HepG2 (cell line): ENCODE measurements at regions not wholly inside any gene's neighbourhood (a gene's known extent, or its start where the extent isn't known, plus 50 kb on each side); places are given as distances from the start of the nearest gene placed in this dataset.

Experiments
- ATAC-seq: fragments of 200-7000 bp; cut with Tn5 transposase; 3 replicates; pipeline ENCODE4 v1.9.1; 2020; ENCODE audit warnings: mild to moderate bottlenecking, moderate library complexity
- BruUV-seq: library from RNA; stranded (reverse); fragments of 400-500 nt; replicated peaks from 2 replicates; lab custom pipeline; 2021; lab: Mats Ljungman, UMichigan
- CTCF ChIA-PET: fragments of 300-600 bp; formaldehyde crosslinking; extraction: SDS; loops from one replicate; lab custom pipeline; 2021; ENCODE audit warnings: low total read pairs, inconsistent platforms, low intra/inter-chr PET ratio; lab: Yijun Ruan, JAX
- POLR2A ChIA-PET: fragments of 350-600 bp; sonication (Branson Sonifier 250); formaldehyde crosslinking; loops from one replicate; lab custom pipeline; 2020; ENCODE audit warnings: antibody characterized with exemption, inconsistent platforms; lab: Yijun Ruan, JAX
- DNase-seq: peaks from one replicate; pipeline ENCODE4 v3.0.0-alpha.2; 2015; ENCODE audit warnings: low spot score
- FAIRE-seq: peaks from 3 replicates; lab custom pipeline; 2011; peaks lifted over from hg19 to GRCh38; lab: Jason Lieb, UNC
- H2AFZ ChIP-seq: one replicate; pipeline ENCODE4 v1.6.1; 2011; ENCODE audit warnings: low read length, inconsistent platforms
- H3K27ac ChIP-seq: fragments of 300-600 bp; 3 replicates; pipeline ENCODE4 v1.8.0; 2011; ENCODE audit warnings: mixed run types, mild to moderate bottlenecking, mixed read lengths, low read length, inconsistent platforms; ENCODE audit not compliant: insufficient read depth; ENCODE audit errors: extremely low read length
- H3K27me3 ChIP-seq, 2 experiments: fragments of 200-600 bp in 1 of 2; 2 replicates in 1 of 2; 3 replicates in 1 of 2; pipeline versions ENCODE4 v1.6.0 to v1.8.0; 2011; ENCODE audit warnings: low read length in 2 of 2, mild to moderate bottlenecking in 2 of 2, moderate library complexity in 2 of 2, inconsistent platforms in 1 of 2; ENCODE audit not compliant: insufficient read depth in 2 of 2, control insufficient read depth in 1 of 2
- H3K36me3 ChIP-seq, 2 experiments: fragments of 200-600 bp in 1 of 2; replicated peaks in 1 of 2; 2 replicates in 1 of 2; 3 replicates in 1 of 2; pipeline versions ENCODE4 v1.5.1 to v1.8.0; 2011; ENCODE audit warnings: low read length in 2 of 2, inconsistent platforms in 1 of 2; ENCODE audit not compliant: insufficient read depth in 2 of 2, control insufficient read depth in 1 of 2
- H3K4me1 ChIP-seq: 2 replicates; pipeline ENCODE4 v1.5.1; 2012; ENCODE audit warnings: low read length, inconsistent platforms; ENCODE audit not compliant: insufficient read depth
- H3K4me2 ChIP-seq: 2 replicates; pipeline ENCODE4 v1.6.0; 2011; ENCODE audit warnings: low read depth, low read length, inconsistent platforms
- H3K4me3 ChIP-seq, 3 experiments: fragments of 200-600 bp in 1 of 3; sonication (generic), shearing (Covaris generic) in 1 of 3; replicated peaks in 1 of 3; 2 replicates each; pipeline ENCODE4 v1.5.1; 2011 to 2016; ENCODE audit warnings: low read length in 3 of 3, inconsistent platforms in 2 of 3, low read depth in 2 of 3, mild to moderate bottlenecking in 2 of 3, control low read depth in 1 of 3, mixed read lengths in 1 of 3; ENCODE audit not compliant: insufficient read depth in 1 of 3
- H3K79me2 ChIP-seq: one replicate; pipeline ENCODE4 v1.6.1; 2011; ENCODE audit warnings: low read length, inconsistent platforms; ENCODE audit not compliant: insufficient read depth
- H3K9ac ChIP-seq: 2 replicates; pipeline ENCODE4 v1.6.0; 2011; ENCODE audit warnings: mild to moderate bottlenecking, low read depth, low read length, inconsistent platforms; ENCODE audit not compliant: insufficient read depth
- H3K9me3 ChIP-seq: 2 replicates; pipeline ENCODE4 v1.5.1; 2012; ENCODE audit warnings: mild to moderate bottlenecking, low read length
- H4K20me1 ChIP-seq: 2 replicates; pipeline ENCODE4 v1.6.0; 2011; ENCODE audit warnings: inconsistent platforms, mild to moderate bottlenecking, low read length, moderate library complexity; ENCODE audit not compliant: insufficient read depth
- ATF3 ChIP-seq: sonication (generic); formaldehyde crosslinking; IDR thresholded peaks from 2 replicates; pipeline ENCODE4 v1.4.0; 2020; ENCODE audit warnings: missing genetic modification reagents
- CHD4 ChIP-seq: fragments of 200-600 bp; sonication (generic); IDR thresholded peaks from 2 replicates; pipeline ENCODE4 v1.7.0; 2017; ENCODE audit warnings: mild to moderate bottlenecking, low read length, borderline replicate concordance
- EHMT2 ChIP-seq: fragments of 200-600 bp; sonication (generic); IDR thresholded peaks from 2 replicates; pipeline ENCODE4 v1.7.0; 2017; ENCODE audit warnings: antibody characterized with exemption, low read depth, low read length, borderline replicate concordance
- GATAD2A ChIP-seq: IDR thresholded peaks from 2 replicates; pipeline ENCODE4 v1.6.1; 2016
- HNF1A ChIP-seq, 2 experiments: sonication (generic) in 1 of 2; formaldehyde crosslinking in 1 of 2; IDR thresholded peaks; 2 replicates each; pipeline versions ENCODE4 v1.4.0 to v1.6.1; 2016 to 2020; ENCODE audit warnings: borderline replicate concordance in 1 of 2, low read depth in 1 of 2, mild to moderate bottlenecking in 1 of 2, missing genetic modification reagents in 1 of 2
- KDM6A ChIP-seq: IDR thresholded peaks from 2 replicates; pipeline ENCODE4 v1.6.1; 2016; ENCODE audit warnings: low read depth
- NFIC ChIP-seq: IDR thresholded peaks from 2 replicates; pipeline ENCODE4 v1.6.1; 2012; ENCODE audit warnings: mild to moderate bottlenecking, low read length, inconsistent platforms
- NR2F2 ChIP-seq: IDR thresholded peaks from 2 replicates; pipeline ENCODE4 v1.6.1; 2012; ENCODE audit warnings: low read depth, inconsistent platforms, borderline replicate concordance
- RBM22 ChIP-seq: fragments of 200-400 bp; formaldehyde crosslinking; optimal IDR thresholded peaks from 2 replicates; pipeline ENCODE3; 2017; ENCODE audit warnings: mild to moderate bottlenecking, low read length, moderate library complexity
- SMC3 ChIP-seq: IDR thresholded peaks from 2 replicates; pipeline ENCODE4 v1.6.1; 2011; ENCODE audit warnings: low read length, improper control_type of control experiment
- SOX13 ChIP-seq, 3 experiments: fragments of 450-650 bp in 1 of 3; sonication (generic) in 1 of 3; formaldehyde crosslinking in 1 of 3; IDR thresholded peaks in 2 of 3; conservative IDR thresholded peaks in 1 of 3; 2 replicates each; pipeline versions ENCODE4 v1.5.0 to v1.6.1; 2016 to 2020; ENCODE audit warnings: antibody characterized with exemption in 1 of 3, mild to moderate bottlenecking in 1 of 3, missing compliant biosample characterization in 1 of 3, missing genetic modification reagents in 1 of 3, moderate library complexity in 1 of 3
- SOX5 ChIP-seq: IDR thresholded peaks from 2 replicates; pipeline ENCODE4 v1.6.1; 2016; ENCODE audit warnings: borderline replicate concordance
- ZNF10 ChIP-seq: sonication (generic); formaldehyde crosslinking; IDR thresholded peaks from 2 replicates; pipeline ENCODE4 v1.4.0; 2020; ENCODE audit warnings: mild to moderate bottlenecking, low read depth, missing genetic modification reagents, borderline replicate concordance
- WGBS: methylation state at CpG from one replicate; pipeline ENCODE4 v1.1.6; 2017; ENCODE audit warnings: low lambda C conversion rate; 5-methylcytosine and 5-hydroxymethylcytosine counted together
- in situ Hi-C: cut with HindIII; loops from 2 replicates; pipeline ENCODE4 v1.10.0; 2017; ENCODE audit warnings: low pct_unique_long_range_greater_than_20kb; ENCODE audit not compliant: extremely low pct_ligation_motif_present
- intact Hi-C: fragments of 100-400 bp; cut with micrococcal nuclease; formaldehyde crosslinking; loops from one replicate; pipeline ENCODE4 v1.10.0; 2022; ENCODE audit not compliant: unreplicated experiment
- TF ChIP-seq, protein P1 (sequence below): IDR thresholded peaks from 2 replicates; pipeline ENCODE4 v1.6.1; 2016; ENCODE audit warnings: missing compliant biosample characterization, missing genetic modification reagents, borderline replicate concordance

GRCh38 chr13:73212482-73212881, 153.7 kb downstream of the KLF5 start (continued):
- TF ChIP-seq HNF1A (IDR thresholded peaks at IDR 0.05; ENCODE audit: low read depth) (no peak), HNF1A (CRISPR knock-in tag; IDR thresholded peaks at IDR 0.05; ENCODE audit: borderline replicate concordance) (no peak), RBM22 (no peak), NR2F2 (no peak), EHMT2 (no peak)
- TF ChIP-seq, all 625 proteins: peak for 0

GRCh38 chr13:73210218-73210883, 151.5 kb downstream of the KLF5 start:
- H4K20me1 ChIP-seq = no peaks in the 10 kb centered on the region
- intact Hi-C loops (loop anchor here (2.0 kb wide), 1 partner anchor 152 kb away; the partner anchor contains the start of gene KLF5), in situ Hi-C loops (no loop called here)
- H3K27ac ChIP-seq = peak overlapping the region; percentile 69
- H2AFZ ChIP-seq = no peak overlapping the region
- H3K36me3 ChIP-seq = no peaks in the 10 kb centered on the region
- 0% methylated on average over 6 of the region's 6 CpGs for WGBS
- no peaks in the 10 kb centered on the region for H3K9me3 ChIP-seq
- H3K79me2 ChIP-seq = no peaks in the 10 kb centered on the region
- H3K4me2 ChIP-seq = peak overlapping the region; percentile 53
- FAIRE-seq (peak; percentile 63), ATAC-seq (peak; percentile 94), DNase-seq (peak; percentile 82)
- no TSS peak for BruUV-seq
- peak overlapping the region; percentile 41; the same call in 1 of the 2 replicates for H3K9ac ChIP-seq
- no peak overlapping the region for H3K4me3 ChIP-seq
- no peaks in the 10 kb centered on the region for H3K27me3 ChIP-seq
- peaks cover 25% of the 10 kb centered on the region for H3K4me1 ChIP-seq
- ChIA-PET CTCF (no interaction called here), POLR2A (no interaction called here)
- TF ChIP-seq NFIC (peak; percentile 75; the same call in 1 of the 2 replicates), CHD4 (peak; percentile 30; the same call in 1 of the 2 replicates), ATF3 (no peak), SOX13 (IDR thresholded peaks at IDR 0.05) (peak; percentile 33; the same call in 1 of the 2 replicates), SOX13 (CRISPR knock-in tag; conservative IDR thresholded peaks at IDR 0.05 in 1 of 2, IDR thresholded peaks at IDR 0.05 in 1 of 2) (peak in 1 of 2 experiments; percentile 84; a peak in 2 of 4 replicates), NR2F2 (peak; percentile 45; the same call in 1 of the 2 replicates), KDM6A (CRISPR knock-in tag) (0 out of 2 replicates have a peak, but pooled peaks have one; percentile 37), SMC3 (0 out of 2 replicates have a peak, but pooled peaks have one; percentile 9), GATAD2A (CRISPR knock-in tag) (0 out of 2 replicates have a peak, but pooled peaks have one; percentile 18), SOX5 (peak; percentile 63; the same call in 1 of the 2 replicates), ZNF10 (CRISPR knock-in tag) (no peak)
- TF ChIP-seq, protein P1, sequence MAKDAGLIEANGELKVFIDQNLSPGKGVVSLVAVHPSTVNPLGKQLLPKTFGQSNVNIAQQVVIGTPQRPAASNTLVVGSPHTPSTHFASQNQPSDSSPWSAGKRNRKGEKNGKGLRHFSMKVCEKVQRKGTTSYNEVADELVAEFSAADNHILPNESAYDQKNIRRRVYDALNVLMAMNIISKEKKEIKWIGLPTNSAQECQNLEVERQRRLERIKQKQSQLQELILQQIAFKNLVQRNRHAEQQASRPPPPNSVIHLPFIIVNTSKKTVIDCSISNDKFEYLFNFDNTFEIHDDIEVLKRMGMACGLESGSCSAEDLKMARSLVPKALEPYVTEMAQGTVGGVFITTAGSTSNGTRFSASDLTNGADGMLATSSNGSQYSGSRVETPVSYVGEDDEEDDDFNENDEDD (CRISPR knock-in tag) = 0 out of 2 replicates have a peak, but pooled peaks have one; percentile 18
